ENCODE measurements at regions not wholly inside any gene's neighbourhood (a gene's known extent, or its start where the extent isn't known, plus 50 kb on each side); places are given as distances from the start of the nearest gene placed in this dataset.
"Not testable (repeated sequence)": the region's sequence is repeated elsewhere in the genome, so short reads cannot be mapped to it uniquely, and the experiment has no call there.

GRCh38 chr7:66413379-66414114, 208.4 kb downstream of the TPST1 start:
- no peak for DNase-seq

DNA sequence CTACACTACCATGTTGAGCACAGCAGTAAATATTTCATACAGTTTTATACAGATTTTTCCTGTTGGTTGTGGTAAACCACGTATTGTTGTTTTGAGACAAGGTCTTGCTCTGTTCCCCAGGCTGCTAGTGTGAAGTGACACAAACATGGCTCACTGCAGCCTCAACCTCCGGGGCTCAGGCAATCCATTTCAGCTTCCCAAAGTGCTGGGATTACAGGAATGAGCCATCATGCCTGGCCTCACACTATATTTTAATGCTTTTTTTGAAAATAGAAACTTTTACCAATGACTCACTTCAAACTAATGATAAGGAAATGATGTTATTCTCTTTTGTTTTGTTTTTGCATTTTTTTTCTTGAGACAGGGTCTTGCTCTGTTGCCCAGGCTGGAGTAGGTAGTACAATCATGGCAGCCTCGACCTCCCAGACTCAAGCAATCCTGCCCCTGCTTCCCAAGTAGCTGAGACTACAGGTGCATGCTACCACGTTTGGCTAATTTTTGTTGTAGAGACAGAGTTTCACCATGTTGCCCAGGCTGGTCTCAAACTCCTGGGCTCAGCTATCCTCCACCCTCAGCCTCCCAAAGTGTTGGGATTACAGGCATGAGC, 210.6 kb downstream of the TPST1 start:
- DNase-seq: no peak

GRCh38 chr7:66418537-66418936, 210.1 kb upstream of the KCTD7 start:
- DNase-seq: no peak

DNA sequence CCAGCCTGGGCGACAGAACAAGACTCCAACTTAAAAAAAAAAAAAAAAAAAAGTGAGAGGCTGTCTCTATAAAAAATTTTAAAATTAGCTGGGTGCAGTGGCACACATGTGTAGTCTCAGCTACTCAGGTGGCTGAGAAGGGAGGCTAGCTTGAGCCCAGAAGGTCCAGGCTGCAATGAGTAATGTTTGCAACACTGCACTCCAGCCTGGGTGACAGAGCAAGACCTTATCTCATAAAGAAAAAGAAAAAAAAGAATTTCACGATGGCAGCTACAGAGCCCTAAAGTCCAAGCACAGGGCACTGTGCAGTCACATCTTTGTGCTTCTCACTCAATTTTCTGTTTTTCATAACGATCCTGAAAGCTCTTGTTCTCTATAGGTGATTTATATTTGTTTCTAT, 209.5 kb upstream of the KCTD7 start:
- DNase-seq: no peak

GRCh38 chr7:66421830-66422475, 206.7 kb upstream of the KCTD7 start:
- no peak for DNase-seq

GRCh38 chr7:66423729-66424128, 205.0 kb upstream of the KCTD7 start:
- no peak for DNase-seq

GRCh38 chr7:66426332-66426731, 202.3 kb upstream of the KCTD7 start:
- DNase-seq: no peak

DNA sequence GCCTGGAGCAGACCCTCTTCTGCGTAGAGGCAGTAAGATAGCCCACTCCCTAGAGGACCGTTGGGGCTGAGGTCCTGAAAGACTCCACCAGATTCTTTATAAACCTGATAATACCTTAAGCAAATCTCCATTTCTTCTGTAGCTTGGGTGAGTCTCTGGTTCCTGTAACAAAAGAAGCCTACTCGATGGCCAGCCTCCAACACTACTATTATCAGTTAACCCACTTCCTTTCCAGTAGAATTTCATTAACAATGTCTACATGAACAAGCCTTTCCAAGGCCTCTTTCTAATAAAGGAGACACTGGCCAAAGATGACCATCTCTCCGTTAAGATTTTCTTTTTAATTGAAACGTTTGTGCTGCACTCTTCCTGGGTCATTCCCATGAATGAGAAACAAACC, 201.7 kb upstream of the KCTD7 start:
- DNase-seq: no peak

- DNase-seq: no peak
Observed at GRCh38 chr7:66427956-66428355, 200.7 kb upstream of the KCTD7 start.

DNA sequence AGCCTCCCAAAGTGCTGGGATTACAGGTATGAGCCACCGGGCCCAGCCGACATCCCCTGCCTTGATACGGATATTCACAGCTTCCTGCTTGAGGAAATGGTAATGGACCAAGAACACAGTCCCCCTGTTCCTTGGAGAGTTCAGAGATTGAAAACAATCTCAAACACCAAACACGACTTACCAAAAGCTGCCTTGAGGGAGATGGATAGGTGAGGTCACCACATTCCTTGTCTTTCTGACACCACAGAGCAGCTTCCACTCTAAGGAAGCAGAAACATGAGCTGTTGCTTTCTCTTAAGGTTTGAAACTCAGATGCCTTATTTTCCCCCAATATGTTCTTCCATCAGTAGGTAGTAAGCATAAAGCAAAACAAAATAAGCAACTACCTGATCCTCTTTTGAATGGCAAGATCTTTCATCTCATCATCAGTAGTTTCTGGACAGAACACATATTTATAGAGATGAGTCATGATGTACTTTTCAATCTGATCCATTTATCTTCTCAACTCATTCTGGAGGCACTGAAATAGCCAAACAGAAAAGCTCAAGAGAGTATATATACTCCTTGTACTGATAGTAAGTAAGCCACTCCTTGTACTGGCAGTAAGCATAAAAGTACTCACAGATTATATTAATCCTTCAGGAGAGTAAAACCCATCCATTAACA, 199.1 kb upstream of the KCTD7 start:
- DNase-seq: no peak

DNA sequence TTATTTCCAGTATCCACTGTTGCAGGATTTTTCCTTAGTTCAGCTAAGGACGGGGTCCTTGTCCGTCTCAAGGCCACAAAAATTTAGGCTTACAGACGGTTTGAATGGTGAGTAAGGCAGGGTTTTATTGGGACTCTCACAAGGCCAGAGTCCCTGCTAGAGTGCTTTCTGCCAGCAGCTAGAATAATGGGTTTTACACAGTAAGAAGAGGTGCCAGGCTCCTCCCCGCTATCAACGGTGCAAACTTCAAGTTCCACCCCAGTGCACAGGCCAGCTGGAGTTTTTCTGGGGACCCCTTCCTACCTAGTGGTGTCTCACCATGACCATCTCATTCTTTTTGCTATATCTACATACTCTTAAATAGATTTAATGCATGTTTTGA, 198.5 kb upstream of the KCTD7 start:
- DNase-seq: no peak

- not testable (repeated sequence) for DNase-seq
Observed at GRCh38 chr7:66438703-66439405, 189.8 kb upstream of the KCTD7 start.

DNA sequence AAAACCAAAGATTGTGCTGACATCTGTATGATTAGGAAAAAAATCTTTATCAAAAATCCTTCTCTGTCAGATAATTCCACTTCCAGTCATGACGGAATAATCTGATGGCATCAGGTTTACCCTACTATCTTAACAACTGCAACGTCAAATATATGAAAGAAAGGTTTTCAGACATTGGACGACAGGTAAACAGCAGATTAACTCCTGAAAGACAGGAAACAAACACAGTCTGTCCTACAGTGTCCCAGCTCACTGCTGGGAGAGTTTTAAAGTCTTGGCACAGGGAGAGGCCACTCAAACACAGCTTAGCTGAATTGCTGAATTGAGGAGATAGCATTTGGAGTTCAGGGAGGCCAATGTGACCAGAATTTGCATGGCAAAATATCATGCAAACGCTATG, 186.3 kb upstream of the KCTD7 start:
- DNase-seq: no peak

GRCh38 chr7:66443946-66444345, 184.7 kb upstream of the KCTD7 start:
- DNase-seq: no peak

- DNase-seq: not testable (repeated sequence)
Observed at GRCh38 chr7:66447007-66447406, 181.7 kb upstream of the KCTD7 start.

DNA sequence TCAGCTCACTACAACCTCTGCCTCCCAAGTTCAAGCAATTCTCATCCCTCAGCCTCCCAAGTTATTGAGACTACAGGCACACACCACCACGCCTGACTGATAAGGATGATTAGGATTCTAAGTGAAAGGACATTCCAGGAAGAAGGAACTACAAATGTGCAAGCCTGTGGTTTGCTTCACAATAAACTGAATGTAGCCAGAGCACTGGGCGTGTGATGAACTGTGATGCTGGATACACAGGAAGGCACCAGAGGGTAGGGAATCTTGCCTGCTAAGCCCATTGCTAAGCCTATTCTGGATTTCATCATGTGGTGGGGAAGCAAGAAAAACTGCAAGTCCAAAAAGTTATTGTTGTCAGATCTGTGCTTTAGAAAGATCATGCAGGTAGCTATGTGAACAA, 177.9 kb upstream of the KCTD7 start:
- not testable (repeated sequence) for DNase-seq

GRCh38 chr7:66451713-66452112, 177.0 kb upstream of the KCTD7 start:
- not testable (repeated sequence) for DNase-seq

- no peak for DNase-seq
Observed at GRCh38 chr7:66452165-66452564, 176.5 kb upstream of the KCTD7 start.

GRCh38 chr7:66453340-66453739, 175.3 kb upstream of the KCTD7 start:
- no peak for DNase-seq

DNA sequence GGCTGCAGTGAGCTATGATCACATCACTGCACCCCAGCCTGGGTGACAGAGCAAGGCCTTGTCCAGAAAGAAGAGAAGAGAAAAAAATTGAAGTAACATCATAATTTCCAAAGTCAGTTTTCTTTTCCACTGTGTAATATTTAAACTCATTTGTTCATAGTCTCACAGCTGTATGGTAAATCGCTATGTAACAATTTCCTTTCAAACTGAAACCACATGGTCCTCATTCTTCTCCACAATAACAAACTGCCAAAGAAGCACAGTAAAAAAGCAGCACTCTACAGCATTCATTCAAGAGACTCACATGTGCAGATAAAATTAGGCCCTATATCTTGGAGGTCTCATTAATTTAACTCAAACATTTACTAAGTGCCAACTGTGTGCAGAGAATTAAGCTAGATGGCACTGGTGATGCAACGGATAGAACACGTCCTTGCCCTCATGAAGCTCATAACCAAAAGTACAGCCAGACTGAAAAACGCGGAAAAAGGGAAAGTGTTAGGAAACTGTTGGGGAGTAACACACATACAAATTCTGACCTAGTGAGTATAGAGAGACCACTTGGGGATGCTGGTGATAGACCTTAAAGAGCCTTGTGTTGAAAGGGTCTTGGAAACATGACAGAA, 174.0 kb upstream of the KCTD7 start:
- no peak for DNase-seq

GRCh38 chr7:66455432-66455831, 173.2 kb upstream of the KCTD7 start:
- DNase-seq: not testable (repeated sequence)

- not testable (repeated sequence) for DNase-seq
Observed at GRCh38 chr7:66456431-66456830, 172.2 kb upstream of the KCTD7 start.

GRCh38 chr7:66458991-66459390, 169.7 kb upstream of the KCTD7 start:
- DNase-seq: not testable (repeated sequence)
